ENCODE measurements at regions not wholly inside any gene's neighbourhood (a gene's known extent, or its start where the extent isn't known, plus 50 kb on each side); places are given as distances from the start of the nearest gene placed in this dataset.

DNA sequence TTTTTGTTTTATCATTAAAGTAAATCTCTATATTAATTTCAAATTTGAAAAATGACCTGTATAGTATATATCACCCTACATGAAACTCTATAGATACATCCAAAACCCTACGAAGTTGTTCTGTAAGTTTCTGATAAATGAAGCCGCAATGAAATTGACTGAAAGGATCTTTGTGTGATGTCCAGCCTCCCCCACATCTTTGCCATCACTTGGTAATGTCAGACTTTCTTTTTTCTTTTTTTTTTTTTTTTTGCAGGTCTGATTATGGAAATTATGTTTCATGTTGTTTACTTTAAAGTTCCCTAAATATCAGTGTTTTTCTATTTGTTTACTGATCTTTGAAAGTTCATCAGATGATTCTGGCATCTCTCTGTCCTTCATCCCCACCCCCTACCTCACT is 155.6 kb upstream of the CDH4 start:
- Histone ChIP-seq H3K9ac (no peak overlapping the region), H3K27ac (ENCODE audit: low read depth in 2 of 2, low read length in 1 of 2) (no peak overlapping the region), H3K4me1 (ENCODE audit: control insufficient read depth in 1 of 2, insufficient read depth in 2 of 2, low read depth in 1 of 2, low read length in 1 of 2) (no peaks in the 10 kb centered on the region), H4K20me1 (ENCODE audit: insufficient read depth) (no peaks in the 10 kb centered on the region), H3K4me3 (ENCODE audit: low read depth in 2 of 2, low read length in 1 of 2) (no peak overlapping the region), H3K4me2 (no peak overlapping the region), H3K27me3 (ENCODE audit: insufficient read depth) (no peaks in the 10 kb centered on the region), H2AFZ (ENCODE audit: low read depth) (no peak overlapping the region), H3F3A (replicated peaks; ENCODE audit: insufficient read depth) (no peaks in the 10 kb centered on the region), H3K79me2 (ENCODE audit: insufficient read depth) (no peaks in the 10 kb centered on the region), H3K9me3 (no peaks in the 10 kb centered on the region), H3K36me3 (replicated peaks in 1 of 2; ENCODE audit: control insufficient read depth in 1 of 2, insufficient read depth in 2 of 2, low read length in 1 of 2) (no peaks in the 10 kb centered on the region), H3K9me2 (no peaks in the 10 kb centered on the region)
- ChIA-PET POLR2A (no interaction called here), CTCF (no interaction called here)
- no peak for DNase-seq
- TF ChIP-seq JUND (IDR thresholded peaks at IDR 0.05), result no peak
- no peak for TF ChIP-seq MEF2A (IDR thresholded peaks at IDR 0.05; ENCODE audit: borderline replicate concordance, low read depth)
- TF ChIP-seq, protein P1, sequence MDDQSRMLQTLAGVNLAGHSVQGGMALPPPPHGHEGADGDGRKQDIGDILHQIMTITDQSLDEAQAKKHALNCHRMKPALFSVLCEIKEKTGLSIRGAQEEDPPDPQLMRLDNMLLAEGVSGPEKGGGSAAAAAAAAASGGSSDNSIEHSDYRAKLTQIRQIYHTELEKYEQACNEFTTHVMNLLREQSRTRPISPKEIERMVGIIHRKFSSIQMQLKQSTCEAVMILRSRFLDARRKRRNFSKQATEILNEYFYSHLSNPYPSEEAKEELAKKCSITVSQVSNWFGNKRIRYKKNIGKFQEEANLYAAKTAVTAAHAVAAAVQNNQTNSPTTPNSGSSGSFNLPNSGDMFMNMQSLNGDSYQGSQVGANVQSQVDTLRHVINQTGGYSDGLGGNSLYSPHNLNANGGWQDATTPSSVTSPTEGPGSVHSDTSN (IDR thresholded peaks at IDR 0.05), result no peak
- TF ChIP-seq POLR2AphosphoS5 (IDR thresholded peaks at IDR 0.05; ENCODE audit: low read depth, low read length), result no peak
- TF ChIP-seq FOXM1 (IDR thresholded peaks at IDR 0.05; ENCODE audit: low read depth), result no peak
- TF ChIP-seq CHD2 (IDR thresholded peaks at IDR 0.05; ENCODE audit: low read length, partially characterized antibody), result no peak
- no peak for TF ChIP-seq GABPA (IDR thresholded peaks at IDR 0.05; ENCODE audit: low read depth)
- TF ChIP-seq FOXJ3 (CRISPR knock-in tag; IDR thresholded peaks at IDR 0.05), result no peak
- TF ChIP-seq RFX5 (IDR thresholded peaks at IDR 0.05; ENCODE audit: low read length), result no peak
- TF ChIP-seq USF1 (IDR thresholded peaks at IDR 0.05; ENCODE audit: borderline replicate concordance, low read depth), result no peak
- no peak for TF ChIP-seq RCOR1 (IDR thresholded peaks at IDR 0.05; ENCODE audit: low read length)
- TF ChIP-seq USF2 (IDR thresholded peaks at IDR 0.05; ENCODE audit: borderline replicate concordance, low read depth, low read length), result no peak
- no peak for TF ChIP-seq RAD21 (IDR thresholded peaks at IDR 0.05; ENCODE audit: low read length)
- TF ChIP-seq, protein P2, sequence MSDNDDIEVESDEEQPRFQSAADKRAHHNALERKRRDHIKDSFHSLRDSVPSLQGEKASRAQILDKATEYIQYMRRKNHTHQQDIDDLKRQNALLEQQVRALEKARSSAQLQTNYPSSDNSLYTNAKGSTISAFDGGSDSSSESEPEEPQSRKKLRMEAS (IDR thresholded peaks at IDR 0.05; ENCODE audit: low read depth), result no peak
- no peak for TF ChIP-seq ELF1 (IDR thresholded peaks at IDR 0.05)
- TF ChIP-seq NFIC (IDR thresholded peaks at IDR 0.05; ENCODE audit: borderline replicate concordance), result no peak
- 18% methylated on average over 2 of the region's 2 CpGs for WGBS (ENCODE audit: low lambda C conversion rate)

DNA sequence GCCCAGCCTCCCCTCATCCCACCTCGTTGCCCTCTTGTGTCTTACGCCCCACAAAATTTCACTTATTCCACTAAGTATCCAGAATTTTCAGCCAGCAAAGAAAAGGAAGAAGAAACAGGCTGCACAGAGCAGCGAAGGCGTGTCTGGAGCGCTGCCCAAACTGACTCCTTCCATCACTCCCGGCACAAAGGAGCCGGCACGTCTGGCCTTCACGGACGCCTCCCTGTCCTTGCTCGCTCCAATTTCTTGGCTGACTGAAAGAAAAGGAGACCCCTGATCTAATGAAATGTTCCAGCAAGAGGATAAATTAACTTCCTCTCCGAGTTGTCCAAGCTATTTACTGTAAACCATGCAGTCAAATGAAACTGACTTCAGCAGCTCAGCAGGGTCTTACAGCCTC is 152.3 kb upstream of the CDH4 start:
- Histone ChIP-seq H2AFZ (ENCODE audit: low read depth) (no peak overlapping the region), H3K4me2 (no peak overlapping the region), H3K27me3 (ENCODE audit: insufficient read depth) (no peaks in the 10 kb centered on the region), H3K9ac (no peak overlapping the region), H3K9me2 (no peaks in the 10 kb centered on the region), H3K4me3 (ENCODE audit: low read depth in 2 of 2, low read length in 1 of 2) (no peak overlapping the region), H4K20me1 (ENCODE audit: insufficient read depth) (no peaks in the 10 kb centered on the region), H3K4me1 (ENCODE audit: control insufficient read depth in 1 of 2, insufficient read depth in 2 of 2, low read depth in 1 of 2, low read length in 1 of 2) (no peaks in the 10 kb centered on the region), H3K79me2 (ENCODE audit: insufficient read depth) (no peaks in the 10 kb centered on the region), H3K9me3 (no peaks in the 10 kb centered on the region), H3K27ac (ENCODE audit: low read depth in 2 of 2, low read length in 1 of 2) (no peak overlapping the region), H3F3A (replicated peaks; ENCODE audit: insufficient read depth) (no peaks in the 10 kb centered on the region), H3K36me3 (replicated peaks in 1 of 2; ENCODE audit: control insufficient read depth in 1 of 2, insufficient read depth in 2 of 2, low read length in 1 of 2) (no peaks in the 10 kb centered on the region)
- DNase-seq, result no peak
- ChIA-PET POLR2A (no interaction called here), CTCF (no interaction called here)
- 62% methylated on average over 12 of the region's 12 CpGs for WGBS (ENCODE audit: low lambda C conversion rate)
- TF ChIP-seq EZH2phosphoT487 (IDR thresholded peaks at IDR 0.05; ENCODE audit: borderline replicate concordance, low read depth), result no peak
- TF ChIP-seq MEF2A (IDR thresholded peaks at IDR 0.05; ENCODE audit: borderline replicate concordance, low read depth), result no peak
- TF ChIP-seq CTCF (IDR thresholded peaks at IDR 0.05), result no peak
- TF ChIP-seq, protein P2 (IDR thresholded peaks at IDR 0.05; ENCODE audit: low read depth), result no peak
- TF ChIP-seq IRF3 (IDR thresholded peaks at IDR 0.05; ENCODE audit: low read depth, low read length), result no peak

All from SK-N-SH (cell line).